GM19035 (cell line): ENCODE measurements at regions not wholly inside any gene's neighbourhood (a gene's known extent, or its start where the extent isn't known, plus 50 kb on each side); places are given as distances from the start of the nearest gene placed in this dataset.

Source experiments
- ATAC-seq: cut with Tn5 transposase; IDR thresholded peaks from one replicate; pipeline ENCODE4 v1.9.1; 2021; ENCODE audit not compliant: unreplicated experiment

GRCh38 chr12:61655241-61655640 is 605.0 kb upstream of the USP15 start:
- no peak for ATAC-seq

- ATAC-seq: no peak
These were observed 592.5 kb upstream of the USP15 start for GRCh38 chr12:61667676-61668075.

GRCh38 chr12:61676520-61676919 is 583.7 kb upstream of the USP15 start:
- ATAC-seq: no peak

GRCh38 chr12:61687407-61687806 is 572.8 kb upstream of the USP15 start:
- no peak for ATAC-seq

DNA sequence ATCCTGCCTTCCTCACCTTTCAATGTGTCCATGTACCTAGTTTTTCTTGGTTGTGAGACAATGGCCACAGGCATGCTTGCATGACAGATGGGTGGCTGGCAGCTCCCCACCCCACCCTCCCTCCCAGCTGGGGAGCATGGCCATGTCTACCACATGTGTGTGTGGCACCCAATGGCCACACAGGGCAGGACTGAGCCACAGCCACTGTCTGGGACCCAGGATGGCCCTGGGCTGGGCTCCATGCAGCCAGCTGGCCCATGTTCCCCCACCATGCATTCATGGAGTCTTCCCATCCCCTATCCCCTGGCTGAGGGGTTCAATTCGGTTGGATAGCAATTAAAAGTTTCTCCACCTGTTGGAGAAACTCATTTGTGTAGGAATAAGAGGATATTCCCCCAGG is 566.0 kb upstream of the USP15 start:
- no peak for ATAC-seq

DNA sequence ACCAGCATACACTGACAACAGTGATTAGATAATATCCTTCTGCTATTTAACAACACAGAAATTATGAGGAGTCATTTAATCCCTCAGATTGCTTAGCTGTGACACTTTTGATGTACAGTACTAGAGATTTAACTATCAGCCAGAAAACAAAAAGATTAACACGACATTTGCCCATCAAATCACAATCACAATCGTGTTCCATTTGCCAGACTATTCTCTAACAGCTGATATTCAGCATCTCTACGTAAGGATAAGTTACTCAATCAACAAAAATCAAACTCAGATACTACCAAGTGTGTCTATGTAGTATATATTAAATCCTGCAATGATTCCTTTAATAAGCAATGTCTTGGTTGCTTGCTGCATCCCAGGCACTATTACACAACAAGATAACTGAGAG is 558.7 kb upstream of the USP15 start:
- ATAC-seq: no peak

- no peak for ATAC-seq
These were observed 553.4 kb upstream of the USP15 start for GRCh38 chr12:61706783-61707182.

DNA sequence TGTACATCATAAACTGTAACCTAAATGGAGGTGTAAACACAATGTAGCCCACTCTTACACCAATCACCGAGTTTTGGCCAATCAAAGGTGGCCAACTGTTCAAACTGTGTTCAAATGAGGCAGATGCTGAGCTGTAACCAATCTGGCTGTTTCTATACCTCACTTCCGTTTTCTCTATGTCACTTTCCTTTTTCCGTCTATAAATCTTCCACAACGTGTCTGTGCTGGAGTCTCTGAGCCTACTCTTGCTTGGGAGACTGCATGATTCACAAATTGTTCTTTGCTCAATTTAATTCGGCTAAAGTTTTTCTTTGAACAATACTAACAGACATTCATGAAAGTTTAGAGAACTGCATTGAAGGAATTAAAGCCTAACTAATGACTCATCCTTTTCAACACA is 547.1 kb upstream of the USP15 start:
- ATAC-seq: no peak

GRCh38 chr12:61717986-61718385 is 542.2 kb upstream of the USP15 start:
- ATAC-seq: no peak

DNA sequence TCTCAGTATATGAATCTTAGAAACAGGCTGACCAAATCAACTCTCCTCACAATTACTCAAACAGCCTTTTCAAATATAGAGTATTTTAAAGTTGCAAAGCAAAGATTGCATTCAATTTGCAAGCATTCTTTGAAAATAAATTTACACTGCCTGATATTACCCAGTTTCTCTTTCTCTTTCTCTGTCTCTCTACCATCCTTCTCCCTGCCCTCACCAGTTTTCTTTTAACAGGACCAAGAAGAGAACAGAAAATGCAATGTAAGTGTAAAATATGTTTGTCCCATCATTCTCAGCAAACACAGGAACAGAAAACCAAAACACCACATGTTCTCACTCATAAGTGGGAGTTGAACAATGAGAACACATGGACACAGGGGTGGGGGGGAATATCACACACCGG is 520.3 kb upstream of the USP15 start:
- ATAC-seq: no peak

GRCh38 chr12:61750604-61751003 is 509.6 kb upstream of the USP15 start:
- ATAC-seq: no peak

DNA sequence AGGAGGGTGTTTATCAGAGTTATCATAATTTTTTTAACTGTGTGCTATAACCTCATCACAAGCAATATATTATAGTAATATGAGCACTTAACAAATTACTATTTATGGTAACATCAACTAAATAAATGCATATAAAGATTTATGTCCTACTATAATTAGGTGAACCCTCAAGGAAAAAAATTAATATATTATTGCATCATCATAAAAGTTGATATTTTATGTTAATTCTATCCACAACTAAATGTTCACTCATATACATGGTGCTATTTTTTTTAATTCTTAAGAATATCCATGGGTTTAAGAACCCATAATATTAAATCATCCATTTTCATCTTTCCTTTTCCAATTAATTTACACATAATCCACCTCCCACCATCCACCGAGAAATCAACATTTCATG is 506.0 kb upstream of the USP15 start:
- ATAC-seq: no peak

DNA sequence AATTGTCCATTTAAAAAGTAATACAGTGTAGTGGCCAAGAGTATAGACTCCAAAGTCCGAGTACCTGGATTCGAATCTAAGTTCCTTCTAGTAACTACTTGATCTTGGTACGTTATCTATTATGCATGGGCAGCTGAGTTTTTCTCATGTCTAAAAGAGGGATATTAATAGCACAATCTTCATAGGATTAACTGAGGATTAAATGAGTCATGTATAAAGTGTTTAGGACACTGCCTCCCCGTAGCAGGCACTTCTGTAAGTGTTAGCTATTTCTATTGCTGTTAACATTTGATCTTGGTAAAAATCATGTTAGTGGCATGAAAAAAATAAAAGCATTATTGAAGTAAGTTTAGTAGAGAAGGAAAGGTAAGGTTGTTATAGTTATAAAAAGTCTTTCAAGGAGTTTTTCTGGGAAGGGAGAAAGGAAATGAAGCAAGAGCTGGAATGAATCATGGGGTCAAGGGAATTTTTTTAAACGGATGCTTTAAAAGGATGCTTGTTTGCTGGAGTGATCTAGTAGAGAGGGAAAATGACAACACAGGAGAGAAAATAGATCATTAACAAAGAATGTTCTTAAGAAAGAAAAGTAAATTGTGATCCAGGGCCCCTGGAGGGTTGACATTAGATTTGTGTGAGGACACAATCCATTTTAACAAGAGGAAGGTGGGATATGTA is 502.2 kb upstream of the USP15 start:
- ATAC-seq: no peak

- no peak for ATAC-seq
These were observed 501.5 kb upstream of the USP15 start for GRCh38 chr12:61758661-61759060.

GRCh38 chr12:61765926-61766325 is 494.3 kb upstream of the USP15 start:
- ATAC-seq: no peak

DNA sequence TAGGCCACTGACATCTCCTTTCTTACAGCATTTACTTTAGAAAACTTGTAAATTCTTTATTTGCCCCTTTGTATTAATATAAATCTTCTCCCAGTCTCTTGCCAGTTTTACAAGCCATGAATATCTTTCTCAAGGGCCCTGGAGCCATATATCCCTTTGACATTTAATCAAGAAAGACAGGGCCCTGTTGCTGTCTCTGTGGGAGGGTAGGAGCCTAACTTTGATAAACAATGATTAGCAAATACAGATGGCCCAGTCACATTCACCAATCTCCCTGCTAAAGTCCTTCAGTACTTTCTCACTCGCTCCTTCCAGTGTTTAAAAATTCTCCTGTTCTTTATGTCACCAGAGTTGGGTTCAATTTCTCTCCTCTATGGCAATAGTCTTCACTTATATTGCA is 479.8 kb upstream of the USP15 start:
- no peak for ATAC-seq

DNA sequence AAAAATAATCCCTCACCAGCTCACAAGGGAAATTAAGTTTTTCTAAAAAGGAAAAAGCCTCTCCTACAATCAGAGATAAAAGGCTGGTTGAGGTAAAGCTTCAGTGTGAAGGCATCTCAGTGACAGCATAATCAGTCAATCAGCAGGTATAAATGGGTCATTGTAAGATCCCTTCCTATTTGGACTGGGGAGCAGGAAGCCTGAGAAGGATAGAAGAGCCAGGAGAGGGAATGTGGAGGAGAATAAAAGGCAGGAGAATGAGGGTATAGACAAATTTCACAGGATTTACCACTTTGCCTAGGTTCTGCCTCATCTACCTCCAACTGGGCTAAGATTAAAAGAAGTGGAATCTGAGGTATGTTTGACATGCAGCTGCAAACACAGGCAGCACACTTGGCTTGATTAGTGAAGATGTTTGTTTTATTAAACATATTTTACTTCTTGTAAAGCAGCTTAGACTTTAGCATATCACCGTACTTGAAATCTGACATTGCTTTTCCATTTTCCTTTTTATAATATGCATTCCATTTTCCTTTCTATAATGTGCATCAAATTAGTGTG is 479.1 kb upstream of the USP15 start:
- no peak for ATAC-seq

GRCh38 chr12:61796846-61797245 is 463.4 kb upstream of the USP15 start:
- ATAC-seq: no peak

DNA sequence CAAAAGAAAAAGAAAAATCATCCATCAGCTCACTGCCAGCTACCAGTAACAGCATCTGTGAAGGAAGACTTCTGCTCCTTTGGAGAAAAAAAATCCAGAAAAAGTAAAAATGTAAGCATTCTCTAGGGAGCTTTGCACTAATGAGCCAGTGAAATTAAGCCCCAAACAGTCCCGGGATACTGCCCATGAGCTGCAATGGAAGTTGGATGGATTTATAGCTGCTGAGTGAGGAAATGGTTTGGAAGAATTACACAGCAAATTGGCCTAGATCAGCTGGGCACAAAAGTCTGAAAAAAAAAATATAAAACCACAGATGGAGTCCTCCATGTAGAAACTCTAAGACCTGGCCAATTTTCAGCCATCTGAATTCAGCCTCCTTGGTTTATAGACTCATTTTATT is 462.9 kb upstream of the USP15 start:
- no peak for ATAC-seq

DNA sequence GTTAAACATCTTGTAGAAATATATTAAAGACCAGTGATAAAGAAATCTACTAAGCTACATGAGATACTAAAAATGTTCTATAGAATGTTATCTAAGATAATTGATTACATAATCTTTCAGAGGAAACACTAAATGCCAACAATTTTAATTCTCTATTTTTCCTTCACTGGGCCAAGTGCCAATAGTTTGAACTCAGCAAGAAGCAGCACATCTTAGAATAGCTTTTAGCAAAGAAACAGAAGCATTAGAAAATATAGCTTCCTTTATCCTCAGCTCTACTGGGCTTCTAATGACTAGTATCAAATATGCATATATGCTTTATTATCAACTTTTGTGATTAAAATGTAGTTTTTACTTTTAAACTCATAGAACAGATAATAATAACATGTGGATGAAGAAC is 461.4 kb upstream of the USP15 start:
- no peak for ATAC-seq

GRCh38 chr12:61804301-61804700 is 455.9 kb upstream of the USP15 start:
- ATAC-seq: no peak

DNA sequence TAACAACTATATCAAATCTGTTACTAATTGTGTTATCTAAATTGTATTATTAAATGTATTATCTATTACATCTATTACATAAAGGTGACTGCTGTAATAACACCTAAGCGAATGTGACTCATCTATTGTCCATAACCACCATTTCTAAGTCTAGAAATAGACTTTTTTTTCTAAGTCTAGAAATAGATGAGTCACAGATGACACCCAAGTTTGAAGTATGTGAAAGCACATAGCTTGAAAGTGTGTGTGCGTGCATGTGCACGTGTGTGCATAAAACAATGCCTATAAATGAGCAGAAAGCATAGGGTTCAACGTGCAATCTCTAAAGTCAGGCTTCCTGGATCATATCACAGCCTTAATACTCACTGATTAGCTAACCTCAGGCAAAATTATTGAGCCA is 451.3 kb upstream of the USP15 start:
- no peak for ATAC-seq

- no peak for ATAC-seq
These were observed 449.7 kb upstream of the USP15 start for GRCh38 chr12:61810486-61810885.
